ENCODE measurements at regions not wholly inside any gene's neighbourhood (a gene's known extent, or its start where the extent isn't known, plus 50 kb on each side); places are given as distances from the start of the nearest gene placed in this dataset.

- TF ChIP-seq, protein P1, sequence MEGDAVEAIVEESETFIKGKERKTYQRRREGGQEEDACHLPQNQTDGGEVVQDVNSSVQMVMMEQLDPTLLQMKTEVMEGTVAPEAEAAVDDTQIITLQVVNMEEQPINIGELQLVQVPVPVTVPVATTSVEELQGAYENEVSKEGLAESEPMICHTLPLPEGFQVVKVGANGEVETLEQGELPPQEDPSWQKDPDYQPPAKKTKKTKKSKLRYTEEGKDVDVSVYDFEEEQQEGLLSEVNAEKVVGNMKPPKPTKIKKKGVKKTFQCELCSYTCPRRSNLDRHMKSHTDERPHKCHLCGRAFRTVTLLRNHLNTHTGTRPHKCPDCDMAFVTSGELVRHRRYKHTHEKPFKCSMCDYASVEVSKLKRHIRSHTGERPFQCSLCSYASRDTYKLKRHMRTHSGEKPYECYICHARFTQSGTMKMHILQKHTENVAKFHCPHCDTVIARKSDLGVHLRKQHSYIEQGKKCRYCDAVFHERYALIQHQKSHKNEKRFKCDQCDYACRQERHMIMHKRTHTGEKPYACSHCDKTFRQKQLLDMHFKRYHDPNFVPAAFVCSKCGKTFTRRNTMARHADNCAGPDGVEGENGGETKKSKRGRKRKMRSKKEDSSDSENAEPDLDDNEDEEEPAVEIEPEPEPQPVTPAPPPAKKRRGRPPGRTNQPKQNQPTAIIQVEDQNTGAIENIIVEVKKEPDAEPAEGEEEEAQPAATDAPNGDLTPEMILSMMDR (conservative IDR thresholded peaks at IDR 0.05; ENCODE audit: low read length): no peak
- no peak for TF ChIP-seq EZH2phosphoT487 (IDR thresholded peaks at IDR 0.05; ENCODE audit: borderline replicate concordance)
Measured at GRCh38 chr15:95830281-95830680, 500.2 kb upstream of the NR2F2 start.
